ENCODE measurements at regions not wholly inside any gene's neighbourhood (a gene's known extent, or its start where the extent isn't known, plus 50 kb on each side); places are given as distances from the start of the nearest gene placed in this dataset.
"Not testable (repeated sequence)": the region's sequence is repeated elsewhere in the genome, so short reads cannot be mapped to it uniquely, and the experiment has no call there.

DNA sequence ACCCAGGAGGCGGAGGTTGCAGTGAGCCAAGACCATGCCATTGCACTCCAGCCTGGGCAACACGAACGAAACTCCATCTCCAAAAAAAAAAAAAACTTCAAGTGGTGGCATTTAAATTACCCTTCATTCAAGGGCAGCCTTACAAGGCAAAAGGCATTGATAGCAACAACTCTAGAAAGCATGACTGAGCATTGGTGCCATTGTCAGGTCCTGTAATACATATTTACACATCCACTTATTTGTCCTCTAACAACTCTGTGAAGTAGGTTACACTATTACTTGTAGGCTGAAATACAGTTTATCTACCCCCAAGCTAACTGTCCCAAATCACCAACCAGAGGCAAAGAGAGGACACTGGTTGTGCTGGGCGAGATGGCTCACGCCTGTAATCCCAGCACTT lies 52.7 kb upstream of the LARP1 start:
- H3K27me3 Mint-ChIP-seq = peaks cover 14% of the 10 kb centered on the region
- no peaks in the 10 kb centered on the region for H3K4me1 Mint-ChIP-seq

GRCh38 chr5:154701725-154702124 lies 53.5 kb upstream of the LARP1 start:
- peaks cover 17% of the 10 kb centered on the region for H3K27me3 Mint-ChIP-seq
- H3K9me3 Mint-ChIP-seq; H3K4me3 Mint-ChIP-seq; H3K4me1 Mint-ChIP-seq; DNase-seq; ATAC-seq (ENCODE audit: low read depth); POLR2A ChIA-PET; H3K36me3 Mint-ChIP-seq; H3K27ac Mint-ChIP-seq: not testable (repeated sequence)

More for the DNA sequence above, 52.7 kb upstream of the LARP1 start:
- DNase-seq (no peak), ATAC-seq (ENCODE audit: low read depth) (no peak)
- POLR2A ChIA-PET = no interaction called here
- H3K36me3 Mint-ChIP-seq = no peaks in the 10 kb centered on the region
- no peaks in the 10 kb centered on the region for H3K9me3 Mint-ChIP-seq
- no peak overlapping the region for H3K4me3 Mint-ChIP-seq
- no peak overlapping the region for H3K27ac Mint-ChIP-seq

GRCh38 chr5:154701181-154701580 lies 54.0 kb upstream of the LARP1 start:
- Mint-ChIP-seq H3K27me3 (peaks cover 20% of the 10 kb centered on the region), H3K9me3 (no peaks in the 10 kb centered on the region), H3K27ac (no peak overlapping the region), H3K4me3 (no peak overlapping the region), H3K4me1 (no peaks in the 10 kb centered on the region), H3K36me3 (no peaks in the 10 kb centered on the region)
- POLR2A ChIA-PET = no interaction called here
- no peak for ATAC-seq (ENCODE audit: low read depth)
- no peak for DNase-seq

DNA sequence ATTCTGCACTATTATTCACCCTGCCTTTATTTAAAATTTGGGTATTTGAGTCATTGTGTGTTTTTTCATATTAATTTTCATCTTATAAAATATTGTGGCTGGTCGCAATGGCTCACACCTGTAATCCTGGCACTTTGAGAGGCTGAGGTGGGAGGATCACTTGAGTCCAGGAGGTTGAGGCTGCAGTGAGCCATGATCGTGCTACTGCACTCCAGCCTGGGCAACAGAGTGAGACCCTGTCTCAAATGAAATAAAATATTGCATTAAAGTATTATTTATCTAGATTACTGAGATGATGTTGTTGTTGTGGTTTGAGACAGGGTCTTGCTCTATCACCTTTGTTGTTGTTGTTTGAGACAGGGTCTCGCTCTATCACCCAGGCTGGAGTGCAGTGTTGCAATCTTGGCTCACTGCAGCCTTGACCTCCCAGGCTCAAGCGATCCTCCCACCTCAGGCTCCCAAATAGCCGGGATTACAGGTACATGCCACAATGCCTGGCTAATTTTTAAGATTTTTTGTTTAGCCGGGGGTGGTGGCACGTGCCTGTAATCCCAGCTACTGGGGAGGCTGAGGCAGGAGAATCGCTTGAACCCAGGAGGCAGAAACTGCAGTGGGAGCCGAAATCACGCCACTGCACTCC lies 54.8 kb upstream of the LARP1 start:
- H3K4me1 Mint-ChIP-seq; DNase-seq; H3K4me3 Mint-ChIP-seq; H3K36me3 Mint-ChIP-seq; ATAC-seq (ENCODE audit: low read depth); H3K9me3 Mint-ChIP-seq; POLR2A ChIA-PET; H3K27ac Mint-ChIP-seq: not testable (repeated sequence)
- H3K27me3 Mint-ChIP-seq = peaks cover 22% of the 10 kb centered on the region

- DNase-seq (no peak), ATAC-seq (ENCODE audit: low read depth) (no peak)
- H3K36me3 Mint-ChIP-seq = no peaks in the 10 kb centered on the region
- H3K4me1 Mint-ChIP-seq = no peaks in the 10 kb centered on the region
- POLR2A ChIA-PET = no interaction called here
- no peaks in the 10 kb centered on the region for H3K9me3 Mint-ChIP-seq
- H3K27ac Mint-ChIP-seq = no peak overlapping the region
- peaks cover 20% of the 10 kb centered on the region for H3K27me3 Mint-ChIP-seq
- no peak overlapping the region for H3K4me3 Mint-ChIP-seq
These were observed 56.4 kb upstream of the LARP1 start for GRCh38 chr5:154698763-154699162.

- no peaks in the 10 kb centered on the region for H3K36me3 Mint-ChIP-seq
- no peaks in the 10 kb centered on the region for H3K4me1 Mint-ChIP-seq
- no peaks in the 10 kb centered on the region for H3K9me3 Mint-ChIP-seq
- DNase-seq (no peak), ATAC-seq (ENCODE audit: low read depth) (no peak)
- peaks cover 20% of the 10 kb centered on the region for H3K27me3 Mint-ChIP-seq
- POLR2A ChIA-PET = no interaction called here
- H3K4me3 Mint-ChIP-seq = no peak overlapping the region
- H3K27ac Mint-ChIP-seq = no peak overlapping the region
These were observed 57.8 kb upstream of the LARP1 start for GRCh38 chr5:154697371-154697770.

- Mint-ChIP-seq H3K36me3 (no peaks in the 10 kb centered on the region), H3K4me3 (no peak overlapping the region), H3K27me3 (peaks cover 23% of the 10 kb centered on the region), H3K27ac (no peak overlapping the region), H3K4me1 (no peaks in the 10 kb centered on the region), H3K9me3 (no peaks in the 10 kb centered on the region)
- ATAC-seq (ENCODE audit: low read depth) (no peak), DNase-seq (no peak)
- POLR2A ChIA-PET = no interaction called here
These were observed 58.3 kb upstream of the LARP1 start for GRCh38 chr5:154696891-154697290.

DNA sequence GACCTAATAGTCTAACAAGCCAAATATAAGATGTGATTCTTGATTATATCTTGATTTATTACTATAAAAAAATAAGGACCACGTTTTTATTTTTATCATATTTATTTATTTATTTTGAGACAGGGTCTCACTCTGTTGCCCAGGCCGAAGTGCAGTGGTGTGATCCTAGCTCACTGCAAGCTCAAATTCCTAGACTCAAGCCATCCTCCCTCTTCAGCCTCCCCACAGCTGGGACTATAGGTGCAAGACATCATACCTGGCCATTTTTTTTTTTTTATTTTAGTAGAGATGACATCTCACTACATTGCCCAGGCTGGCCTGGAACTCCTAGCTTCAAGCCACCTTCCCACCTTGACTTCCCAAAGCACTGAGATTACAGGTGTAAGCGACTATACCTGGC lies 61.0 kb upstream of the LARP1 start:
- no peak overlapping the region for H3K4me3 Mint-ChIP-seq
- no peak overlapping the region for H3K27ac Mint-ChIP-seq
- POLR2A ChIA-PET = no interaction called here
- ATAC-seq (ENCODE audit: low read depth) (no peak), DNase-seq (no peak)
- peaks cover 24% of the 10 kb centered on the region for H3K27me3 Mint-ChIP-seq
- no peaks in the 10 kb centered on the region for H3K4me1 Mint-ChIP-seq
- H3K9me3 Mint-ChIP-seq = no peaks in the 10 kb centered on the region
- H3K36me3 Mint-ChIP-seq = no peaks in the 10 kb centered on the region

- ATAC-seq (ENCODE audit: low read depth) (no peak), DNase-seq (no peak)
- Mint-ChIP-seq H3K4me1 (no peaks in the 10 kb centered on the region), H3K36me3 (no peaks in the 10 kb centered on the region), H3K4me3 (no peak overlapping the region), H3K9me3 (no peaks in the 10 kb centered on the region), H3K27me3 (peaks cover 9% of the 10 kb centered on the region), H3K27ac (no peak overlapping the region)
- POLR2A ChIA-PET = no interaction called here
These were observed 64.7 kb upstream of the LARP1 start for GRCh38 chr5:154690488-154690887.

DNA sequence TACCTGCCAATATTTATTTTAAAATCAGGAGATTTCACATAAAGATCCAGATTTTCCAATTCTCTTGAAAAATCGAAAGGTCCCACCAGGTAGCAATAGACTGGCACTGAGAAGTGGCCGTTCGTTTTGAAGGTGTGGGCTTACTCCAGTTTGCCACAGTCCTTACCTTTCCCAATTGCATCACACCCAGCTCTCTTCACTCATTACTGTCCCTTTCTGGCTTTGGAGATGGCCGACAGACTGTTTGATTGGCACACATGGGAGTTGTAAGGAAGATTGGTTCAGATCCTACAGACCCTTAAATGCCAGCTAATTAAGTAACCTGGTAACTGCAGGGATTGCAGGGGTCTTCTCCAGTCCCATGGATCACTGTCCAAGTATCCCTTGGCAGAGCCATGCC lies 68.7 kb upstream of the LARP1 start:
- ATAC-seq (ENCODE audit: low read depth) (no peak), DNase-seq (no peak)
- Mint-ChIP-seq H3K4me1 (peaks cover 2% of the 10 kb centered on the region), H3K4me3 (no peak overlapping the region), H3K27ac (no peak overlapping the region), H3K36me3 (no peaks in the 10 kb centered on the region), H3K9me3 (no peaks in the 10 kb centered on the region), H3K27me3 (peaks cover 29% of the 10 kb centered on the region)
- POLR2A ChIA-PET = no interaction called here

DNA sequence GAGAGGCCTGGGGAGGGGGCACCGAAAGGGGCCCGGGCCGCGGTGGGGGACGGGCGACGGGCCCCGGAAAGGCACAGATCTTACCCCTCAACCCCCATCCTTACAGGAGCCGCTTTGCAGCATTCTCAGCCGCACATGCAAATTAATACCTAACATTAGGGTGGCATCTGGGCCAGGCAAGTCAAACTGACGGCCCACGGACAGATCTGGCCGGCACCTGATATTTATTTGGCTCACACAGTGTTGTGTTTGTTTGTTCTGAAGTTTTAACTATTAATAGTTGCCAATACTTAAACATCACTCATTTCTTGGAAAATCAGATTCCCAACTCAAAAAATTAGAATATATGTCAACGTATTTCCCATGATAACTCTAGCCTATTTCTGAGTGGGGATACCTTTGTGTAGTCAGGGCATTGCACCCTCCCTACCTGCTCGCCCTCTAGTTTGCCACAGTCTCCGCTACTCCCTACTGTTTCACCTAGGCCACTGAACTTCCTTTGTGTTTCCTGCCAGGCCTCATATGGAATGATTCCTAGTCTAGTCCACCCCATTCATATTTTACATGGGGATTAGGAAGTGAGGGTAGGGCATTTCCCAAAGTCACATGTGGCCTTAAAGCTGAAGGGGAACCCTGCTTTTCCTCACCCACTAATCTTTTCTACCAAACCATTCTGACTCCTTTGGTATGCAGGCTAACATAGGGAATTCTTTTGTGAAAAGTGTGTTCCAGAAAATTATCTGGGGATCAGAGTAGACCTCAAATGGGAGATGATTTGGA lies 71.9 kb upstream of the LARP1 start:
- no peak for DNase-seq
- peaks cover 2% of the 10 kb centered on the region for H3K4me1 Mint-ChIP-seq
- no peak overlapping the region for H3K27ac Mint-ChIP-seq
- H3K36me3 Mint-ChIP-seq = no peaks in the 10 kb centered on the region
- H3K27me3 Mint-ChIP-seq = peaks cover 31% of the 10 kb centered on the region
- H3K4me3 Mint-ChIP-seq = peak overlapping the region; percentile 72
- ATAC-seq (ENCODE audit: low read depth) = no peak
- POLR2A ChIA-PET = interaction anchor here (0.6 to 1.2 kb wide), 2 partner anchors 25 to 40 kb away, joined by 3 to 5 read pairs; no protein-coding TSS in a partner anchor
- no peaks in the 10 kb centered on the region for H3K9me3 Mint-ChIP-seq

GRCh38 chr5:154679501-154679900 lies 75.7 kb upstream of the LARP1 start:
- DNase-seq (no peak), ATAC-seq (ENCODE audit: low read depth) (no peak)
- H3K9me3 Mint-ChIP-seq = peaks cover under 1% of the 10 kb centered on the region
- POLR2A ChIA-PET = no interaction called here
- H3K4me1 Mint-ChIP-seq = peaks cover 2% of the 10 kb centered on the region
- no peak overlapping the region for H3K4me3 Mint-ChIP-seq
- H3K27ac Mint-ChIP-seq = no peak overlapping the region
- peaks cover 20% of the 10 kb centered on the region for H3K27me3 Mint-ChIP-seq
- H3K36me3 Mint-ChIP-seq = no peaks in the 10 kb centered on the region

DNA sequence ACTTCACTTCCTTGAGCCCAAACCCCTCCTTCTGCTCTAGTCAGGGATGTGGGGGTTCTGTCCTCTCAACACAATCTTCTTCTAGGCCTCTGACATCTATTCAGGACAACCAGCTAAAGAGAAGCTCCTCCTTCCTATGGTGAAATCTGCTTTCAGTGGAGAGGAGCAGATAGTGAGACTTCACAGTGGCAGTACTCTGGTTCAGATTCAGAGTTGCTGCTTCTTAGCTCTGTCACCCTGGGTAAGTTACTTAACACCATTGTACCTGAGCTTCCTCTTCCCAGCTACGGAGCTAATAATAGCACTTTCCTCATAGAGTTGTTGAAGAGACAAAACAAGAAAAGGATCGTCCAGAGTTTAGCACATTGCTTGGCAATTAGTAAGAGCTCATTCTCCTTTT lies 77.3 kb upstream of the LARP1 start:
- H3K27ac Mint-ChIP-seq = no peak overlapping the region
- ATAC-seq (ENCODE audit: low read depth) = no peak
- no peaks in the 10 kb centered on the region for H3K36me3 Mint-ChIP-seq

GRCh38 chr5:154676508-154676907 lies 78.7 kb upstream of the LARP1 start:
- no peak overlapping the region for H3K4me3 Mint-ChIP-seq
- no peak overlapping the region for H3K27ac Mint-ChIP-seq
- POLR2A ChIA-PET = no interaction called here
- ATAC-seq (ENCODE audit: low read depth) (no peak), DNase-seq (no peak)
- no peaks in the 10 kb centered on the region for H3K4me1 Mint-ChIP-seq
- no peaks in the 10 kb centered on the region for H3K36me3 Mint-ChIP-seq
- H3K27me3 Mint-ChIP-seq = peaks cover 2% of the 10 kb centered on the region
- peaks cover 2% of the 10 kb centered on the region for H3K9me3 Mint-ChIP-seq

More for the DNA sequence above, 77.3 kb upstream of the LARP1 start:
- Mint-ChIP-seq H3K9me3 (peaks cover 2% of the 10 kb centered on the region), H3K27me3 (peaks cover 9% of the 10 kb centered on the region), H3K4me1 (no peaks in the 10 kb centered on the region), H3K4me3 (no peak overlapping the region)
- POLR2A ChIA-PET = interaction anchor here (0.6 kb wide), 1 partner anchor 15 kb away, joined by 3 read pairs; no protein-coding TSS in a partner anchor
- no peak for DNase-seq

Measured in activated naive CD8-positive, alpha-beta T cell treated with anti-CD3 and anti-CD28 coated beads, Interleukin-2, amount 10 ng/mL, durations not matched to agents 7 days and 5 days (primary cell).